Astrocyte (in vitro differentiated cells and primary cell): ENCODE measurements at regions not wholly inside any gene's neighbourhood (a gene's known extent, or its start where the extent isn't known, plus 50 kb on each side); places are given as distances from the start of the nearest gene placed in this dataset.

Experiments
- CTCF ChIP-seq: IDR thresholded peaks from 2 replicates; pipeline ENCODE4 v1.5.1; 2011; ENCODE audit warnings: low read depth, mild to moderate bottlenecking, inconsistent platforms, low read length, moderate library complexity; ENCODE audit not compliant: insufficient read depth
- EZH2 ChIP-seq: IDR thresholded peaks from 2 replicates; pipeline ENCODE4 v1.6.1; 2012; ENCODE audit warnings: mild to moderate bottlenecking, low read length, inconsistent platforms; ENCODE audit not compliant: insufficient read depth

GRCh38 chr9:80866121-80866520 is 823.2 kb downstream of the TLE1 start:
- TF ChIP-seq EZH2 (no peak), CTCF (no peak)
